A549 (cell line): ENCODE measurements at regions not wholly inside any gene's neighbourhood (a gene's known extent, or its start where the extent isn't known, plus 50 kb on each side); places are given as distances from the start of the nearest gene placed in this dataset.

Source experiments
- ATAC-seq, 2 experiments: fragments of 200-7000 bp in 1 of 2; fragments of >200 bp in 1 of 2; cut with Nextera tagmentation in 1 of 2; cut with Tn5 transposase in 1 of 2; 3 replicates each; pipeline versions ENCODE4 v1.8.0 to v1.9.1; 2018 to 2020; ENCODE audit warnings: mild to moderate bottlenecking in 1 of 2, moderate library complexity in 1 of 2
- CTCF ChIA-PET: fragments of 300-600 bp; sonication (Branson Sonifier 250); formaldehyde crosslinking; extraction: SDS; loops from one replicate; lab custom pipeline; 2021; ENCODE audit warnings: antibody characterized with exemption, inconsistent platforms; lab: Yijun Ruan, JAX
- POLR2A ChIA-PET: fragments of 350-600 bp; formaldehyde crosslinking; extraction: SDS; loops from one replicate; lab custom pipeline; 2021; ENCODE audit warnings: antibody characterized with exemption, inconsistent platforms; lab: Yijun Ruan, JAX
- DNase-seq, 2 experiments: peaks; one replicate each; pipeline versions ENCODE4 v3.0.0 to v3.0.0-alpha.2; 2011 to 2016; ENCODE audit warnings: low read depth in 1 of 2, low spot score in 1 of 2
- FAIRE-seq: peaks from 2 replicates; lab custom pipeline; 2011; peaks lifted over from hg19 to GRCh38; lab: Jason Lieb, UNC
- H3K27ac ChIP-seq, 2 experiments: fragments of >200 bp; sonication (Bioruptor Twin); formaldehyde crosslinking; 3 replicates each; pipeline ENCODE4 v1.5.1; 2016 to 2017
- H3K4me1 ChIP-seq: fragments of >200 bp; sonication (Bioruptor Twin); formaldehyde crosslinking; 3 replicates; pipeline ENCODE4 v1.6.1; 2016
- H3K4me2 ChIP-seq: fragments of >200 bp; sonication (Bioruptor Twin); formaldehyde crosslinking; 3 replicates; pipeline ENCODE4 v1.6.1; 2016
- H3K4me3 ChIP-seq: fragments of >200 bp; sonication (Bioruptor Twin); formaldehyde crosslinking; 3 replicates; pipeline ENCODE4 v1.5.1; 2016
- H3K9me3 ChIP-seq: fragments of >200 bp; sonication (Bioruptor Twin); formaldehyde crosslinking; 3 replicates; pipeline ENCODE4 v1.6.1; 2016
- CBX2 ChIP-seq: fragments of 200-600 bp; sonication (generic); IDR thresholded peaks from 2 replicates; pipeline ENCODE4 v1.6.1; 2016; ENCODE audit warnings: low read depth, mild to moderate bottlenecking, borderline replicate concordance
- CEBPB ChIP-seq, 2 experiments: fragments of >200 bp in 1 of 2; sonication (Bioruptor Twin) in 1 of 2; formaldehyde crosslinking in 1 of 2; IDR thresholded peaks; 2 replicates each; pipeline ENCODE4 v1.6.1; 2012 to 2016
- EP300 ChIP-seq, 2 experiments: fragments of >200 bp; sonication (Bioruptor Twin); formaldehyde crosslinking; IDR thresholded peaks; 2 replicates in 1 of 2; 3 replicates in 1 of 2; pipeline ENCODE4 v1.6.1; 2016 to 2017
- FOSB ChIP-seq: fragments of 250-450 bp; sonication (Bioruptor Pico); IDR thresholded peaks from 2 replicates; pipeline ENCODE4 v1.5.0; 2020; ENCODE audit warnings: mild to moderate bottlenecking, moderate library complexity
- FOSL2 ChIP-seq, 2 experiments: fragments of 450-650 bp in 1 of 2; fragments of >200 bp in 1 of 2; sonication (Bioruptor Twin) in 1 of 2; formaldehyde crosslinking; IDR thresholded peaks; 2 replicates each; pipeline versions ENCODE4 v1.5.0 to v1.6.1; 2016 to 2020; ENCODE audit warnings: mild to moderate bottlenecking in 1 of 2, moderate library complexity in 1 of 2
- FOXS1 ChIP-seq: fragments of 250-450 bp; sonication (Bioruptor Pico); IDR thresholded peaks from 2 replicates; pipeline ENCODE4 v1.5.0; 2020; ENCODE audit warnings: mild to moderate bottlenecking, moderate library complexity
- GATA3 ChIP-seq: IDR thresholded peaks from 2 replicates; pipeline ENCODE4 v1.6.1; 2012; ENCODE audit warnings: borderline replicate concordance
- HEYL ChIP-seq: fragments of 250-450 bp; sonication (Bioruptor Pico); IDR thresholded peaks from 2 replicates; pipeline ENCODE4 v1.8.0; 2021; ENCODE audit warnings: mild to moderate bottlenecking, moderate library complexity
- HMGXB4 ChIP-seq: fragments of 250-450 bp; sonication (Bioruptor Pico); IDR thresholded peaks from 2 replicates; pipeline ENCODE4 v1.5.0; 2021; ENCODE audit warnings: mild to moderate bottlenecking, moderate library complexity, borderline replicate concordance
- HOXA7 ChIP-seq: fragments of 250-450 bp; sonication (Bioruptor Pico); IDR thresholded peaks from 2 replicates; pipeline ENCODE4 v1.5.0; 2020; ENCODE audit warnings: mild to moderate bottlenecking, moderate library complexity
- HOXB5 ChIP-seq: fragments of 250-450 bp; sonication (Bioruptor Pico); IDR thresholded peaks from 2 replicates; pipeline ENCODE4 v1.5.0; 2020; ENCODE audit warnings: mild to moderate bottlenecking, moderate library complexity
- JUNB ChIP-seq: fragments of >200 bp; sonication (Bioruptor Twin); formaldehyde crosslinking; IDR thresholded peaks from 2 replicates; pipeline ENCODE4 v1.6.1; 2016
- KDM5A ChIP-seq: fragments of 200-600 bp; sonication (generic); IDR thresholded peaks from 2 replicates; pipeline ENCODE4 v1.6.1; 2016; ENCODE audit warnings: antibody characterized with exemption, mild to moderate bottlenecking
- MAFK ChIP-seq: fragments of 450-650 bp; IDR thresholded peaks from 2 replicates; pipeline ENCODE4 v1.6.1; 2014; ENCODE audit not compliant: partially characterized antibody
- MAZ ChIP-seq: fragments of 150-350 bp; IDR thresholded peaks from 2 replicates; pipeline ENCODE4 v1.6.1; 2014; ENCODE audit warnings: antibody characterized with exemption, low read depth, low read length, borderline replicate concordance
- PHF8 ChIP-seq: fragments of 200-600 bp; sonication (generic); IDR thresholded peaks from 2 replicates; pipeline ENCODE4 v1.6.1; 2016; ENCODE audit warnings: low read depth, mild to moderate bottlenecking, antibody characterized with exemption, moderate library complexity, borderline replicate concordance
- RFX5 ChIP-seq: fragments of 450-650 bp; IDR thresholded peaks from 2 replicates; pipeline ENCODE4 v1.7.1; 2014; ENCODE audit warnings: antibody characterized with exemption, mild to moderate bottlenecking, moderate library complexity
- RNF2 ChIP-seq: fragments of 200-600 bp; sonication (generic); IDR thresholded peaks from 2 replicates; pipeline ENCODE4 v1.6.1; 2016; ENCODE audit warnings: low read depth, mild to moderate bottlenecking, antibody characterized with exemption, moderate library complexity, borderline replicate concordance
- TFCP2L1 ChIP-seq: fragments of 250-450 bp; sonication (Bioruptor Pico); IDR thresholded peaks from 2 replicates; pipeline ENCODE4 v1.5.0; 2021; ENCODE audit warnings: mild to moderate bottlenecking
- WGBS: methylation state at CpG from one replicate; pipeline ENCODE4 v1.1.6; 2017; ENCODE audit errors: missing lambda C conversion rate; 5-methylcytosine and 5-hydroxymethylcytosine counted together
- TF ChIP-seq, protein P1 (sequence below): fragments of >200 bp; sonication (Bioruptor Twin); formaldehyde crosslinking; IDR thresholded peaks from 2 replicates; pipeline ENCODE4 v1.6.1; 2016

DNA sequence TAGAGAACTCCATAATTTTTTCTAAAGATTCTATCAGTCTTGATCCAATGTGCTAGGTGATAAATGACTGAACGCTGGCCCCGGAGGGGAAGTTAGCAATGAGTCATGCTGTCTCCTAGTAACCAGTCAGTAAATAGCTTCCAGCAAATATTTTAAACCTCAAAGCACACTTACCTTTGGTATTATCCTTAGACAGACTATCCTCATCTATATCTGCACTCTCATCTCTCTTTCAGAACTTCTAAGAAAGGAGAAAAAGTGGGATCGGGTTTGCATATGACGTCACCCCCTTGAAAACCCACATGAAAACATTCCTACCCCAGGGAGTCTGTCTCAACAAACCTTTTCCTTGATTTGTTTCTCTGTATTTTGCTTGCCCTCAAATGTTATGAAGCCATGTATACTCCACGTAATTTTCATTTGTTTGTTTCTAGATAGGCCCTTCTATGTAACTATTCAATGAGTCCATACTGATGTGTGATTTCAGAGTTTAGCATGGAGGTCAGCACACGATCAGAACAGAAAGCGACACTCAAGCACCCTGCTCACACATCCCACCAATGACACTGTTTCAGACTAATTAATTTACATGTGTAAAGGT is 174.9 kb upstream of the NRP1 start:
- TF ChIP-seq PHF8, result no peak
- TF ChIP-seq RFX5, result 0 out of 2 replicates have a peak, but pooled peaks have one; percentile 33
- TF ChIP-seq HOXB5 (CRISPR knock-in tag), result peak; percentile 76; the same call in 1 of the 2 replicates
- no peak for TF ChIP-seq HMGXB4 (CRISPR knock-in tag)
- peak; percentile 85 for TF ChIP-seq FOSL2 (IDR thresholded peaks at IDR 0.05)
- peak; percentile 96 for TF ChIP-seq FOSL2 (CRISPR knock-in tag; IDR thresholded peaks at IDR 0.05)
- no peak for TF ChIP-seq TFCP2L1 (CRISPR knock-in tag)
- TF ChIP-seq HOXA7, result no peak
- peak; percentile 72; the same call in 1 of the 2 replicates for TF ChIP-seq GATA3
- no peak for TF ChIP-seq KDM5A
- TF ChIP-seq MAFK, result peak; percentile 19
- TF ChIP-seq FOSB (CRISPR knock-in tag), result no peak
- TF ChIP-seq HEYL (CRISPR knock-in tag), result no peak
- peak; percentile 67 for TF ChIP-seq JUNB
- Histone ChIP-seq H3K27ac (peak overlapping the region; percentile 50 to 75), H3K4me3 (peak overlapping the region; percentile 21; the same call in 1 of the 3 replicates), H3K4me2 (peak overlapping the region; percentile 73), H3K9me3 (no peaks in the 10 kb centered on the region), H3K4me1 (peaks cover 29% of the 10 kb centered on the region)
- 22% methylated on average over 7 of the region's 7 CpGs for WGBS
- ChIA-PET POLR2A (no interaction called here), CTCF (no interaction called here)
- FAIRE-seq, result no peak
- DNase-seq, result peak; percentile 68 to 83
- peak; percentile 96 to 97 for ATAC-seq

DNA sequence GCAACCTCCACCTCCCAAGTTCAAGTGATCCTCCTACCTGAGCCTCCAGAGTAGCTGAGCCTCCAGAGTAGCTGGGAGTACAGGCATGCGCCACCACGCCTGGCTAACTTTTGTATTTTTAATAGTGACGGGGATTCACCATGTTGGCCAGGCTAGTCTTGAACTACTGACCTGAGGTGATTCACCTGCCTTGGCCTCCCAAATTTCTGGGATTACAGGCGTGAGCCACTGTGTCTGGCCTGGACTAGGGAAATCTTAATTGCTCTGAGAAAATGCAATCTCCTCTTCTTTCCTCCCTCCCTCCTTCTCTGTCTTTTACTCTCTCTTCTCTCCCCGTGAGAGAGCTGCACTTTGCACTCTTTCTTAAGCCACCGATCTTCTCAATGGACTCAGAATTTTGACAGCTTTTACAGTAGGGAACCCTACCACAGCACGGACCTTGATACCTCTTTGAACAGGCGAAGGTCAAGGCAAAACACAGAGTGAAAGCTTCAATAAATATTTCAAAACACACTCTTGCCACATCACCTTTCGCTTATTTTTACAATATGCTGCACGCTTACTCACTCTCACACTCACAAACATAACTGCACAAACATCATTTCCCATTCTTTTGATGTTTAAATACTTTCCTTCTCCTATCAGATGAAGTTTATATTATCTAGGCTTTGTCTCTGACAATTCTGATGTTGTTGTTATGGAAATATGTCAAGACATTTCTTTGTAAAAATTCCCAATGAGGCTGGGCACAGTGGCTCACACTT is 173.4 kb upstream of the NRP1 start:
- ChIA-PET CTCF (interaction anchor here (1.5 kb wide), 1 partner anchor 126 kb away, joined by 3 read pairs; no protein-coding TSS in a partner anchor), POLR2A (interaction anchor here (0.7 kb wide), 1 partner anchor 235 kb away, joined by 3 read pairs; no protein-coding TSS in a partner anchor)
- DNase-seq (peak in 1 of 2 experiments; percentile 9), ATAC-seq (no peak), FAIRE-seq (no peak)
- Histone ChIP-seq H3K4me2 (peak overlapping the region; percentile 73), H3K4me3 (no peak overlapping the region), H3K4me1 (peaks cover 29% of the 10 kb centered on the region), H3K9me3 (no peaks in the 10 kb centered on the region), H3K27ac (peak overlapping the region; percentile 50 to 73; a peak in 5 of 6 replicates)
- TF ChIP-seq CBX2 (no peak), FOXS1 (no peak), RNF2 (no peak), EP300 (IDR thresholded peaks at IDR 0.05) (no peak), MAZ (no peak), JUNB (no peak), CEBPB (IDR thresholded peaks at IDR 0.05) (peak; percentile 50 to 65; a peak in 2 of 4 replicates)
- TF ChIP-seq, protein P1, sequence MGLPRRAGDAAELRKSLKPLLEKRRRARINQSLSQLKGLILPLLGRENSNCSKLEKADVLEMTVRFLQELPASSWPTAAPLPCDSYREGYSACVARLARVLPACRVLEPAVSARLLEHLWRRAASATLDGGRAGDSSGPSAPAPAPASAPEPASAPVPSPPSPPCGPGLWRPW, result peak; percentile 38; the same call in 1 of the 2 replicates
- 80% methylated on average over 10 of the region's 10 CpGs for WGBS
